Astrocyte (in vitro differentiated cells and primary cell): ENCODE measurements at regions not wholly inside any gene's neighbourhood (a gene's known extent, or its start where the extent isn't known, plus 50 kb on each side); places are given as distances from the start of the nearest gene placed in this dataset.

ENCODE experiments used
- EZH2 ChIP-seq: IDR thresholded peaks from 2 replicates; pipeline ENCODE4 v1.6.1; 2012; ENCODE audit warnings: mild to moderate bottlenecking, low read length, inconsistent platforms; ENCODE audit not compliant: insufficient read depth
- TF ChIP-seq, protein P1 (sequence below): IDR thresholded peaks from 2 replicates; pipeline ENCODE4 v1.5.1; 2011; ENCODE audit warnings: low read depth, mild to moderate bottlenecking, inconsistent platforms, low read length, moderate library complexity; ENCODE audit not compliant: insufficient read depth

DNA sequence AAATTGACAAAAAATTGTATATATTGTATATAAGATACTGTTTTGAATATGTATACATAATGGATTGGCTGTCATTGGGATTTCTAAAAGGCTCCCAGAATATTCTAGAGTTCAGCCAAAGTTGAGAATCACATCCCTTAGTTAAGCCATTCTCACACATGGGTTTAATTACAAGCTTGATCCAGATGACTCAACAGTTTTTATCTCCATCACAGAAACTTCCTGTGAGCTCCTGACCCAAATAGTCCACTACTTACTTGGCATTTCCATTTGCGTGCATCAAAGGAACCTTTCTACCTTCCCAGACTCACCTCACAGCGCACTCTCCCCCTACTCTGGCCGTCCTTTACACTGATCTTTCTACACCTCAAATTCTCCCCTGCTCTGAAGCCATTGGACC lies 184.8 kb upstream of the ARHGAP20 start:
- TF ChIP-seq, protein P1, sequence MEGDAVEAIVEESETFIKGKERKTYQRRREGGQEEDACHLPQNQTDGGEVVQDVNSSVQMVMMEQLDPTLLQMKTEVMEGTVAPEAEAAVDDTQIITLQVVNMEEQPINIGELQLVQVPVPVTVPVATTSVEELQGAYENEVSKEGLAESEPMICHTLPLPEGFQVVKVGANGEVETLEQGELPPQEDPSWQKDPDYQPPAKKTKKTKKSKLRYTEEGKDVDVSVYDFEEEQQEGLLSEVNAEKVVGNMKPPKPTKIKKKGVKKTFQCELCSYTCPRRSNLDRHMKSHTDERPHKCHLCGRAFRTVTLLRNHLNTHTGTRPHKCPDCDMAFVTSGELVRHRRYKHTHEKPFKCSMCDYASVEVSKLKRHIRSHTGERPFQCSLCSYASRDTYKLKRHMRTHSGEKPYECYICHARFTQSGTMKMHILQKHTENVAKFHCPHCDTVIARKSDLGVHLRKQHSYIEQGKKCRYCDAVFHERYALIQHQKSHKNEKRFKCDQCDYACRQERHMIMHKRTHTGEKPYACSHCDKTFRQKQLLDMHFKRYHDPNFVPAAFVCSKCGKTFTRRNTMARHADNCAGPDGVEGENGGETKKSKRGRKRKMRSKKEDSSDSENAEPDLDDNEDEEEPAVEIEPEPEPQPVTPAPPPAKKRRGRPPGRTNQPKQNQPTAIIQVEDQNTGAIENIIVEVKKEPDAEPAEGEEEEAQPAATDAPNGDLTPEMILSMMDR = no peak
- TF ChIP-seq EZH2 = no peak
